Sigmoid colon (tissue), 6 donors: ENCODE measurements at regions not wholly inside any gene's neighbourhood (a gene's known extent, or its start where the extent isn't known, plus 50 kb on each side); places are given as distances from the start of the nearest gene placed in this dataset.
"Not testable (repeated sequence)": the region's sequence is repeated elsewhere in the genome, so short reads cannot be mapped to it uniquely, and the experiment has no call there.

Experiments used
- DNase-seq: peaks from one replicate; pipeline ENCODE4 v3.0.0-alpha.2; 2019
- H3K27ac ChIP-seq, 4 donors: fragments of 200-600 bp; sonication (generic); one replicate each; pipeline ENCODE4 v1.5.1; 2016 to 2019; ENCODE audit warnings: mild to moderate bottlenecking in 1 of 4
- H3K27me3 ChIP-seq, 3 donors: fragments of 200-600 bp; sonication (generic); one replicate each; pipeline ENCODE4 v1.5.1; 2019; ENCODE audit warnings: mild to moderate bottlenecking in 1 of 3
- H3K36me3 ChIP-seq, 4 donors: fragments of 200-600 bp; sonication (generic); one replicate each; pipeline ENCODE4 v1.5.1; 2016 to 2019
- H3K4me1 ChIP-seq, 4 donors: fragments of 200-600 bp; sonication (generic); one replicate each; pipeline ENCODE4 v1.5.1; 2017 to 2019
- H3K4me3 ChIP-seq, 4 donors: fragments of 200-600 bp; sonication (generic); one replicate each; pipeline ENCODE4 v1.5.1; 2017 to 2019; ENCODE audit warnings: mild to moderate bottlenecking in 2 of 4, moderate library complexity in 1 of 4
- H3K9me3 ChIP-seq, 4 donors: fragments of 200-600 bp in 3 of 4; sonication (generic) in 3 of 4; one replicate each; pipeline versions ENCODE4 v1.5.1 to v1.6.1; 2013 to 2019
- EP300 ChIP-seq, 4 donors: sonication (generic); formaldehyde crosslinking; IDR thresholded peaks; one replicate each; pipeline ENCODE4 v1.6.1; 2017; ENCODE audit warnings: antibody characterized with exemption in 4 of 4
- POLR2A ChIP-seq, 2 donors: fragments of 450-650 bp; IDR thresholded peaks; one replicate each; pipeline ENCODE4 v1.6.1; 2016; ENCODE audit warnings: antibody characterized with exemption in 2 of 2, mild to moderate bottlenecking in 2 of 2, moderate library complexity in 2 of 2
- POLR2AphosphoS5 ChIP-seq, 4 donors: sonication (generic); formaldehyde crosslinking; IDR thresholded peaks; one replicate each; pipeline ENCODE4 v1.6.1; 2017; ENCODE audit warnings: antibody characterized with exemption in 4 of 4
- WGBS, 2 donors: extraction: QIAGEN DNeasy Blood & Tissue Kit; methylation state at CpG; one replicate each; pipeline ENCODE4 v1.1.7; 2013; 5-methylcytosine and 5-hydroxymethylcytosine counted together
- intact Hi-C: fragments of 100-400 bp; cut with DNase I; formaldehyde crosslinking; loops from one replicate; pipeline ENCODE4 v1.15.1; 2023
- TF ChIP-seq, protein P1 (sequence below), 4 experiments: fragments of 450-650 bp in 3 of 4; fragments of 200-600 bp in 1 of 4; IDR thresholded peaks; one replicate each; pipeline ENCODE4 v1.5.1; 2016 to 2019; ENCODE audit warnings: antibody characterized with exemption in 4 of 4, mild to moderate bottlenecking in 3 of 4, moderate library complexity in 2 of 4
- donor health status: healthy with polysubstance abuse.
- donor health status: healthy.

DNA sequence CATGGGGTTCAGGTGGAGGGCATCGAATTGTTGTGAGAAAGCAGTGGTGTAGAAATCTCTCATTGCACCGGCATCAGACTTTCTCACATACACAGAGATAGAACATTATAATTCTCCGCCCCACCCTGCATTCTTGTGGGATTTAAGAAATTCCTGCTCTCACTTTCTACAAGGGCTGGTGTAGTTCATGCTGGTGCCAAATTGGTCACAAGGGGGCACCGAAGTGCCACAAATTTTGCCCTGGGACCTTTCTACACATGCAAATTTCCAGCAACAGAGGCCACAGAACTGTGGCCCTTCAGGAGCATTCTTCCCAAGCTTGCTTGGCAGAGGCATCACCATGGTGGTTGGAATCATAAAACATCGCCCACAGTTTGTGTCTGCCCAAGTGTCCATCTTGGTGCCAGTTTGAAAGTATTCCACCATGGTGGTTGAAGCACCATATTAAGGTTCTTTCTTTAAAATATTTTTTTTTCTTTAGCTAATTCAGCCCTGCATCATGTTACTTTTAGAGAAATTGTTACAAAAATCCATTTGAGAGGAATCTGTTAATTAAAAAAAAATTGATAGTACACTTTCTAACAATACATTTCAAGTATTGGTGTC lies 521.2 kb upstream of the FANCL start:
- no peak for DNase-seq
- intact Hi-C loops, result loop anchor here (2.0 to 10.0 kb wide), 3 partner anchors 533 to 1819 kb away; no protein-coding TSS in a partner anchor
- Histone ChIP-seq H3K36me3 (no peaks in the 10 kb centered on the region), H3K27ac (no peak overlapping the region), H3K9me3 (no peaks in the 10 kb centered on the region), H3K4me3 (no peak overlapping the region), H3K4me1 (no peaks in the 10 kb centered on the region), H3K27me3 (no peaks in the 10 kb centered on the region)
- 10 to 19% methylated on average over 5 of the region's 5 CpGs for WGBS, 2 donors
- TF ChIP-seq, protein P1, sequence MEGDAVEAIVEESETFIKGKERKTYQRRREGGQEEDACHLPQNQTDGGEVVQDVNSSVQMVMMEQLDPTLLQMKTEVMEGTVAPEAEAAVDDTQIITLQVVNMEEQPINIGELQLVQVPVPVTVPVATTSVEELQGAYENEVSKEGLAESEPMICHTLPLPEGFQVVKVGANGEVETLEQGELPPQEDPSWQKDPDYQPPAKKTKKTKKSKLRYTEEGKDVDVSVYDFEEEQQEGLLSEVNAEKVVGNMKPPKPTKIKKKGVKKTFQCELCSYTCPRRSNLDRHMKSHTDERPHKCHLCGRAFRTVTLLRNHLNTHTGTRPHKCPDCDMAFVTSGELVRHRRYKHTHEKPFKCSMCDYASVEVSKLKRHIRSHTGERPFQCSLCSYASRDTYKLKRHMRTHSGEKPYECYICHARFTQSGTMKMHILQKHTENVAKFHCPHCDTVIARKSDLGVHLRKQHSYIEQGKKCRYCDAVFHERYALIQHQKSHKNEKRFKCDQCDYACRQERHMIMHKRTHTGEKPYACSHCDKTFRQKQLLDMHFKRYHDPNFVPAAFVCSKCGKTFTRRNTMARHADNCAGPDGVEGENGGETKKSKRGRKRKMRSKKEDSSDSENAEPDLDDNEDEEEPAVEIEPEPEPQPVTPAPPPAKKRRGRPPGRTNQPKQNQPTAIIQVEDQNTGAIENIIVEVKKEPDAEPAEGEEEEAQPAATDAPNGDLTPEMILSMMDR (IDR thresholded peaks at IDR 0.05), result peak; percentile 30 to 63 (median 48)
- no peak for TF ChIP-seq EP300 (IDR thresholded peaks at IDR 0.05)

DNA sequence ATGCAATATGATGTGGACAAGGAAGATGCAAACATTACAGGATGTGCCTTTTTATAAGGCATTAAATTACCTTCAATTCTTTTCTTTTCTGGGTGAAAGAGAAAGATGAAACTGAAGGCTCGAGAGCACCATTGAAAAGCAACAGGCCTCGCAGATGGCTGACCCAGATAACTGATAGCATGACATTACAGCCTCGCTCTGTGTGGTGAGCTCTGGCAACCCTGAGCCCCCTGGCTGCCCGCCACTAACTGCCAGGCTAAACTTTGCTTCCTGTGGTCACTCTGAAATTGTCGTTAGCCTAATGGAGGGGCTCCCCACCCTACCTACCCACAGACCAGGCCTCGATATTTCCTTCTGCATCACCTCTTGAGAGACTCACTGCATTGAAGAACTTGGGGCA lies 516.8 kb upstream of the FANCL start:
- no peak for TF ChIP-seq EP300 (IDR thresholded peaks at IDR 0.05)
- TF ChIP-seq POLR2AphosphoS5 (IDR thresholded peaks at IDR 0.05), result no peak
- TF ChIP-seq POLR2A (IDR thresholded peaks at IDR 0.05), result no peak
- TF ChIP-seq, protein P1 (IDR thresholded peaks at IDR 0.05), result no peak
- intact Hi-C loops, result no loop called here

DNA sequence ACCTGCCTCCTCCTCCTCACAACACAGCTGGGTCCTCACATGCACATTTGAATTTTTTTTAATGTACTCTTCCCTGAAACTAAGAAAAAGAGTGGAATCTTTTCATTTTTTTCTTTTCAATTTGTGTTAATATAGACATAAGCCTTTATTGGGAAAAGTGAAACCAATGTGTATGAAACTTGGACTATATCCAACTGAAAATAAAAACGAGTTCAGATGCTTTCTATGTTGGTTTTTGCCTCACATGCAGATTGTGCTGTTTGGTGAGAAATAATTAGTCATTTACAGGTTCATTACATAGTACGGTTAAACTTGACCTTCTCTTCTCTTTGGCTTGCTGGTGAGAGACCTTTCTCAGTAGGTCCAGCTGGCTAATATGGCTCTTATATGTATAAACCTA lies 515.2 kb upstream of the FANCL start:
- TF ChIP-seq EP300 (IDR thresholded peaks at IDR 0.05) (no peak), POLR2AphosphoS5 (IDR thresholded peaks at IDR 0.05) (no peak), POLR2A (IDR thresholded peaks at IDR 0.05) (no peak)
- TF ChIP-seq, protein P1 (IDR thresholded peaks at IDR 0.05), result no peak
- 22 to 32% methylated on average over 2 of the region's 2 CpGs for WGBS, 2 donors
- intact Hi-C loops, result no loop called here

More for the DNA sequence above, 516.8 kb upstream of the FANCL start:
- Histone ChIP-seq H3K36me3 (no peaks in the 10 kb centered on the region), H3K4me1 (no peaks in the 10 kb centered on the region), H3K27ac (no peak overlapping the region), H3K9me3 (no peaks in the 10 kb centered on the region), H3K4me3 (no peak overlapping the region), H3K27me3 (no peaks in the 10 kb centered on the region)
- 71 to 84% methylated on average over 6 of the region's 6 CpGs for WGBS, 2 donors
- DNase-seq, result no peak

DNA sequence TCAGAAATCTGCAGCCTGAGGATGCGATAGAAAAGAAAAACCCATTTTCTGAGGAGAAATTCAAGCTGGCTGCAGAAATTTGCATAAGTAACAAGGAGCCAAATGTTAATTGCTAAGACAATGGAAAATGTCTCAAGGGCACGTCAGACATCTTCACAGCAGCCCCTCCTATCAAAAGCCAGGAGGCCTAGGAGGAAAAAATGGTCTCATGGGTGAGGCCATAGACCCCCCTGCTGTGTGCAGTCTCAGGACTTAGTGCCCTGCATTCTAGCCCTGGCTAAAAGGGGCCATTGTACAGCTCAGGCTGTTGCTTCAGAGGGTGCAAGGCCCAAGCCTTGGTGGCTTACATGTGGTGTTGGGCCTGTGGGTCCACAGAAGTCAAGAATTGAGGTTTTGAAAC lies 511.4 kb upstream of the FANCL start:
- intact Hi-C loops, DNase-seq, H3K9me3 ChIP-seq, H3K27me3 ChIP-seq, H3K4me3 ChIP-seq, H3K27ac ChIP-seq, H3K36me3 ChIP-seq, H3K4me1 ChIP-seq: not testable (repeated sequence)
- WGBS, 2 donors, result 47 to 72% methylated on average over 2 of the region's 2 CpGs

More for the DNA sequence above, 515.2 kb upstream of the FANCL start:
- H3K4me1 ChIP-seq, result no peaks in the 10 kb centered on the region
- no peak overlapping the region for H3K4me3 ChIP-seq
- no peak for DNase-seq
- no peaks in the 10 kb centered on the region for H3K9me3 ChIP-seq
- no peaks in the 10 kb centered on the region for H3K27me3 ChIP-seq
- no peaks in the 10 kb centered on the region for H3K36me3 ChIP-seq
- no peak overlapping the region for H3K27ac ChIP-seq

DNA sequence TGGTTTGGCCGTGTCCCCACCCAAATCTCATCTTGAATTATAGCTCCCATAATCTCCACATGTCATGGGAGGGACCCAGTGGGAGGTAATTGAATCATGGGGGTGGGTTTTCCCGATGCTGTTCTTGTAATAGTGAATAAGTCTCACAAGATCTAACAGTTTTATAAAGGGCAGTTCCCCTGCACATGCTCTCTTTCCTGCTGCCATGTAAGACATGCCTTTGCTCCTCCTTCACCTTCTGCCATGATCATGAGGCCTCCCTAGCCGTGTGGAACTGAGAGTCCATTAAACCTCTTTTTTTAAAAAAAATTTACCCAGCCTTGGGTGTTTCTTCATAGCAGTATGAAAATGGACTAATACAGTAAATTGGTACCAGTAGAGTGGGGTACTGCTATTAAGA lies 510.6 kb upstream of the FANCL start:
- H3K9me3 ChIP-seq, H3K27ac ChIP-seq, H3K4me3 ChIP-seq, H3K27me3 ChIP-seq, H3K36me3 ChIP-seq, DNase-seq, intact Hi-C loops, H3K4me1 ChIP-seq: not testable (repeated sequence)
- 73 to 81% methylated on average over 3 of the region's 3 CpGs for WGBS, 2 donors

DNA sequence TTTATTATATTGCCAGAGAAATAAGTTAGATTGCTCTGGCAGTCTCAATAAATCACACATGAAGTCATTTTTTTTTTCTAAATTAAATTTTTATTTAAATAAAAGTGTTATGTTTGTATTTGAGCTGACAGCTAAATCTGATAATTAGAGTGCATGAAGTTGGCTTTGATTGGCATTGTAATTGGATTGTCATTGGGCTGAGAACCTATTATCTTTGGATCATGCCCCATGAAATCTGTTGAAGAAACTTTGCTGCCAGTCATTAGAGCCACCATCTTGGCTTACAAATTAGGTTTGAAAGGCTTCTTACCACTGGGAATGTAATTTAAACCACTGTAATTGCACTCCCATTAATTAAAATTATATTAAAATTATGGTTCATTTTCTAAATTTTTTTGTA lies 507.9 kb upstream of the FANCL start:
- H3K4me1 ChIP-seq, result no peaks in the 10 kb centered on the region
- H3K27me3 ChIP-seq, result no peaks in the 10 kb centered on the region
- no peak overlapping the region for H3K27ac ChIP-seq
- no peak for DNase-seq
- H3K9me3 ChIP-seq, result no peaks in the 10 kb centered on the region
- no peak overlapping the region for H3K4me3 ChIP-seq
- TF ChIP-seq, protein P1 (IDR thresholded peaks at IDR 0.05), result no peak
- no peak for TF ChIP-seq POLR2AphosphoS5 (IDR thresholded peaks at IDR 0.05)
- TF ChIP-seq EP300 (IDR thresholded peaks at IDR 0.05), result no peak
- TF ChIP-seq POLR2A (IDR thresholded peaks at IDR 0.05), result no peak
- intact Hi-C loops, result no loop called here
- no peaks in the 10 kb centered on the region for H3K36me3 ChIP-seq

DNA sequence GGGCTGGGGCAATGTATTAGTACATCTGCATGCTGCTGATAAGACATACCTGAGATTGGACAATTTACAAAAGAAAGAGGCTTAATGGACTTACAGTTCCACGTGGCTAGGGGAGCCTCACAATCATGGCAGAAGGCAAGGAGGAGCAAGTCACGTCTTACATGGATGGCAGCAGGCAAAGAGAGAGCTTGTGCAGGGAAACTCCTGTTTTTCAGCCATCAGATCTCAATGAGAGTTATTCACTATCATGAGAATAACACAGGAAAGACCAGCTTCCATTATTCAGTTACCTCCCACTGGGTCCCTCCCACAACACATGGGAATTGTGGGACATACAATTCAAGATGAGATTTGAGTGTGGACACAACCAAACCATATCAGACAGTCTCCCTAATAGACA lies 504.2 kb upstream of the FANCL start:
- H3K4me3 ChIP-seq, H3K36me3 ChIP-seq, H3K9me3 ChIP-seq, H3K4me1 ChIP-seq, H3K27me3 ChIP-seq, DNase-seq, H3K27ac ChIP-seq, intact Hi-C loops: not testable (repeated sequence)
- 69 to 84% methylated on average over 2 of the region's 2 CpGs for WGBS, 2 donors
